HT-29 (cell line): ENCODE measurements at regions not wholly inside any gene's neighbourhood (a gene's known extent, or its start where the extent isn't known, plus 50 kb on each side); places are given as distances from the start of the nearest gene placed in this dataset.

Experiments
- DNase-seq: peaks from one replicate; pipeline ENCODE4 v3.0.0-alpha.2; 2015; ENCODE audit warnings: low spot score

DNA sequence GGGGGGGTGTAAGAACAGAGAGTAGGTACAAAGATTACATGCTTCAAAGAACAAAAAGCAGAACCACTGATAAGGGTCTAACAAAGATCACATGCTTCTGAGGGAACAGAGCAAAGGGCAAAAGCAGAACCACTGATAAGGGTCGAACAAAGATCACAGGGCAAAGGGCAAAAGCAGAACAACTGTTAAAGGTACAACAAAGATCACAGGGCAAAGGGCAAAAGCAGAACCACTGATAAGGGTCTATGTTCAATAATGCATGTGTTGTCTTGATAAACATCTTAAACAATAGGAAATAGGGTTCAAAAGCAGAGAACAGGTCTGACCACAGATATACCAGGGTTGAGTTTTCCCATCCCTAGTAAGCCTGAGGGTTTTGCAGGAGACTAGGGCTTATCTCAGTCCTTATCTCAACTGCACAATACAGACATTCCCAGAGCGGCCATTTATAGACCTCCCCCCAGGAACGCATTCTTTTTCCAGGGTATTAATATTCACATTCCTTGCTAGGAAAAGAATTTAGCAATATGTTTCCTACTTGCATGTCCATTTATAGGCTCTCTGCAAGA lies 81.9 kb upstream of the PGR start:
- no peak for DNase-seq

- DNase-seq, result no peak
These were observed 73.0 kb upstream of the PGR start for GRCh38 chr11:101202614-101203013.

DNA sequence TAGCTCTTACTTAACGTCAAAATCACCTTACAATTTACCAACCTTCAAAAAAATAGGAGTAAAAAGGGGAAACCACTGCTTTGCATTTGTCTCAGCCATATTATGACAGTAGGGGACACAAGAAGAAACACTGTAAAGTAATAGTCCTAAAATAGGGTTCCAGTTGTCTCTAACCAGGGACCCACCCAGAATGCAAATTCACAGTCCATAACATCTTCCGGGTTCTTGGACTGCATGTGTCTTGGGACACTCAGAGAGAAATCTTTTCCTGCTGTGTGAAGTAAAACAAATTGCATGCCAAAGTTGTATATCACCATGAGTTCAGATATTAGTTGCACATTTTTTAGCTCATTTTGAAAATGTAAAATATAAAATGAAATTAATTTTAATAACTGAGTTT lies 69.8 kb upstream of the PGR start:
- no peak for DNase-seq

- no peak for DNase-seq
These were observed 65.7 kb upstream of the PGR start for GRCh38 chr11:101195294-101195693.

GRCh38 chr11:101188801-101189200 lies 59.2 kb upstream of the PGR start:
- no peak for DNase-seq

GRCh38 chr11:101188173-101188572 lies 58.6 kb upstream of the PGR start:
- no peak for DNase-seq

- no peak for DNase-seq
These were observed 58.1 kb upstream of the PGR start for GRCh38 chr11:101187748-101188147.

DNA sequence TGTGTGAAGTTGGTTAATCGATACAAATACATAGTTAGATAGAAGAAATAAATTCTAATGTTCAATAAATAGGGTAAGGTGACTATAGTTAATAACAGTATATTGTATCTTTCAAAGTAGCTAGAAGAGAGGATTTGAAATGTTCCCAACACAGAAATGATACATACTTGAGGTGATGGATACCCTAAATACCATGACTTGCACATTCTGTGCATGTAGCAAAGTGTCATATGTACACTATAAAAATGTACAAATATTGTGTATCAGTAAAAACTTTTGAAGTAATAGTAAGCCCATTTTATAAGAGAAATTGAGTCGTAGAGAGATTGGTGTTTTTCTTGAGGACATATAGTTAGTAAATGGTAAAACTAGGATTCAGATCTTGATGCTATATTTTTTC lies 56.4 kb upstream of the PGR start:
- no peak for DNase-seq

- no peak for DNase-seq
These were observed 52.9 kb upstream of the PGR start for GRCh38 chr11:101182467-101182866.

- no peak for DNase-seq
These were observed 50.9 kb upstream of the PGR start for GRCh38 chr11:101180481-101180880.
